ENCODE measurements at regions not wholly inside any gene's neighbourhood (a gene's known extent, or its start where the extent isn't known, plus 50 kb on each side); places are given as distances from the start of the nearest gene placed in this dataset.

DNA sequence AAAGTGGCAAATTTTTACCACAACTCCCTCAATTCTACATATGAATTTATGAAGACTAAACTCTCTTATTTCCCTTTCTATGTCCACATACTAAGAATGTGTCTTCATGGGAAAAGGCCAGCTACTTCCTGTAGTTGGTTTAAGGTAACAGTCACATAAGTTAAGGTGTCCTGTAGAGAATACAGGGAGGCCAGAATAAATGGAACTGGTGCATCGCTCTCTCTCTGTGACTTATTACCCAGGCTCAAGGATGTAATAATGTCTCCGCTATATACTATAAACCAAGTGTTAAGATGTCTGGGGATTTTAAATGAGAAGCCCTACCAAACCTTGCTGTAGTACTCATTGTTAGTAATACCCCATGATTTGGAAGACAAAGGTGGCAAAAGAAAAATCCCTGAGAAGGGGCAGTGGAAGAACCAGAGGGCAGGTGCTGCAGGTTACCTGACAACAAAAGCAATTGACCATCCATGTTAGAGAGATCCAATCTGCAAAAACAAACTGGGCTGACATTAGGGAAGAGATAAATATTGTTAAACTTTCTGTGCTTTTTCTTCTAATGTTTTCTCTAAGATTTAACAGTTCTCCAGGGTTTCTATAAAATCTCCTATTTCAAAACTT is 372.8 kb downstream of the TMX3 start:
- H3K4me3 ChIP-seq (ENCODE audit: low read length): no peak overlapping the region
- no peak for TF ChIP-seq CTCF (conservative IDR thresholded peaks at IDR 0.05; ENCODE audit: low read length)

DNA sequence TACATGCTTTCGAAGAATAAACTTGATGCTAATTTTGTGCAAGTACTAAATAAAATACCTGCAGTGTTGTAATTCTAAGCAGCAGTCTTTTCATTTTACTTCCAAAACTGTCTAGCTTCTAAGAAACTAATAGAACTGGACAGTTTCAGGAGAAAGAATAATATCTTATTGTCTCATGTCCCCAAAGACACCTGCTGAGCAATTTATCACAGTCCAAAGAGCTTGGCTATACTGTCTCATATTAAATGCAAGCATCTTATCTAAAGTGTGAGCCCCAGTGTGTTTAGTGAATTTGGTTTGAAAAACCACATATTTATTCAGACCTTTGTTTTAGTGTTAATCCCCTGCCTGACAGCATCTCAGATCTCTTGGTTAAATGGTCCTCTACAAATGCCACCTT is 374.3 kb downstream of the TMX3 start:
- DNase-seq (ENCODE audit: low read depth): no peak
- no peak overlapping the region for H3K4me3 ChIP-seq (ENCODE audit: low read length)
- TF ChIP-seq CTCF (conservative IDR thresholded peaks at IDR 0.05; ENCODE audit: low read length): no peak

More for the DNA sequence above, 372.8 kb downstream of the TMX3 start:
- no peak for DNase-seq (ENCODE audit: low read depth)

DNA sequence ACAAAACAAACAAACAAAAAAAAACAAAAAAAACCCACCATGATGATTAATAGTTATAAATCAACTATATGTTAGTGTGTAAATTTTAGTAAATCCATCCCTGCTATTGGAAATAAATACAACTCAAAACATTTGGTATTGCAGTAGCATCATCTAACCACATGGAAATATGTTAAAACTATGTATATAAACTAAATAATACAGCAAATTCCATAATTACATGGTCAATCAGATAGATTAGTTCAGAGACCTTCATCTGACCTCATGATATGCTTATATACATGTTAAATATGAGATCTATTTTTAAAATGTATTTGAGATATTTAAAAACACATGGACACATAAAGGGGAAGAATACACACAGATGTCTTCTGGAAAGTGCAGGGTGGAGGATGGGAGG is 384.2 kb downstream of the TMX3 start:
- H3K4me3 ChIP-seq (ENCODE audit: low read length): no peak overlapping the region

GRCh38 chr18:68323921-68324320 is 391.0 kb downstream of the TMX3 start:
- DNase-seq (ENCODE audit: low read depth): no peak
- no peak overlapping the region for H3K4me3 ChIP-seq (ENCODE audit: low read length)
- TF ChIP-seq CTCF (conservative IDR thresholded peaks at IDR 0.05; ENCODE audit: low read length): no peak

More for the DNA sequence above, 384.2 kb downstream of the TMX3 start:
- no peak for DNase-seq (ENCODE audit: low read depth)
- TF ChIP-seq CTCF (conservative IDR thresholded peaks at IDR 0.05; ENCODE audit: low read length): no peak

GRCh38 chr18:68316636-68317035 is 398.3 kb downstream of the TMX3 start:
- H3K4me3 ChIP-seq (ENCODE audit: low read length): peak overlapping the region; percentile 52
- no peak for TF ChIP-seq CTCF (conservative IDR thresholded peaks at IDR 0.05; ENCODE audit: low read length)
- DNase-seq (ENCODE audit: low read depth): peak; percentile 34

- no peak for TF ChIP-seq CTCF (conservative IDR thresholded peaks at IDR 0.05; ENCODE audit: low read length)
- peak; percentile 25 for DNase-seq (ENCODE audit: low read depth)
- H3K4me3 ChIP-seq (ENCODE audit: low read length): no peak overlapping the region
Observed at GRCh38 chr18:68314403-68314802, 400.5 kb downstream of the TMX3 start.

GRCh38 chr18:68301441-68301840 is 413.5 kb downstream of the TMX3 start:
- H3K4me3 ChIP-seq (ENCODE audit: low read length): no peak overlapping the region
- no peak for TF ChIP-seq CTCF (conservative IDR thresholded peaks at IDR 0.05; ENCODE audit: low read length)
- no peak for DNase-seq (ENCODE audit: low read depth)
